DMS79 (cell line): ENCODE measurements at regions not wholly inside any gene's neighbourhood (a gene's known extent, or its start where the extent isn't known, plus 50 kb on each side); places are given as distances from the start of the nearest gene placed in this dataset.
"Not testable (repeated sequence)": the region's sequence is repeated elsewhere in the genome, so short reads cannot be mapped to it uniquely, and the experiment has no call there.

ENCODE experiments used
- DNase-seq: peaks from one replicate; lab custom pipeline; 2025; lab: John Stamatoyannopoulos, UW

DNA sequence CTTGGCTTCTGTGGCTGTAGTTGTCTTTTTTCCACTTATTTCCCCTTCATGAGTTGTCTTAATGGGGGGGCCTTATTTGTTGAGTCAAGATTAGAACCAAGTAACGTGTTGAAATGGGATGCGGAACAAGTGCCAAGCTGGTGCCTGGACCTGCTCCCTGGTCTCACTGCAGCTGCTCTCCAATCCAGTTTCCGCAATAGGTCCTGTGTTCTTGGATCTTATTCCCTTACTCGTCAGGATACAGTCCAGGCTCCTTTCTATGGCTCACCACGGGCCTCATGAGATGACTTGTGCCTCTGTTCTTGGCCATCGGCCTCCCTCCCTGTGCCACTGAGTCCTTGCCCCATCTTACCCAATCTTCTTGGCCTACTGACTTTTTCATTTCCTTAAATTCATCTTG is 159.6 kb upstream of the CADM1 start:
- peak; percentile 62 for DNase-seq

DNA sequence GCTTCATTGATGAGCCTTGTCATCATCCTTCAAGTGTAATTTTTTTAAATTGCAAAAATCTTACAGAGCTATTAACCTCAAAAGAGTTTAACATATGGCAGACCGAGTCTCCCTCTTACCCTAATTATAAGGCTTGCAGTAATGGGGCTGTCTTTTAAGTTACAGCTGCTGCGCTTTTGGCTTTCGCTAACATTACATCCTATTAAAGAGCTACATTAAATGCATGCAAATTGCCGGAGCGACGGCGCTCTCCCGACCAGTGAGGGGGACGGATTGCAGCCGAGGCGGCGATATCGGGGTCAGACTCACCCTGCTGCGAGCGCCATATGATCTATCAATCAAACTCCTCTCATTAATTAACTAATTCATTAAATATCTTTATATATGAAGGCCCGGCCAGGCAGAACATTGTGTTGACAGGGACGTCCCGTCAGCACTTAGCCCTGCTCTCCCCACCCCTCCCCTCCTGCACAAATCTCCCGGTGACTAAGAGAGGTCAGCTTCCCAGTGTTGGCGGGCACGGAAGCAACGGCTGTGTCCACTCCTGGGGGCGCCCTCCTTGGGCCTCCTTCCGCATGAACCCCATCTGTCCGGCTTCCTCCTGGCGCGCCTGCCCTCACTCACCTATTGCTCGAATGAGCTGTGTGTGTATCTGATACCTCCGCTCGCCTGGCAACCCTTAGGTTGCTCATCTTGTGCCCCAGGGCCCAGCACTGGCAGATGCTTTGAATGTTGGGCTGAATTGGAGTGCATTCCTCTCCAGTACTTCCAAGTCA is 156.0 kb upstream of the CADM1 start:
- peak; percentile 24 for DNase-seq

DNA sequence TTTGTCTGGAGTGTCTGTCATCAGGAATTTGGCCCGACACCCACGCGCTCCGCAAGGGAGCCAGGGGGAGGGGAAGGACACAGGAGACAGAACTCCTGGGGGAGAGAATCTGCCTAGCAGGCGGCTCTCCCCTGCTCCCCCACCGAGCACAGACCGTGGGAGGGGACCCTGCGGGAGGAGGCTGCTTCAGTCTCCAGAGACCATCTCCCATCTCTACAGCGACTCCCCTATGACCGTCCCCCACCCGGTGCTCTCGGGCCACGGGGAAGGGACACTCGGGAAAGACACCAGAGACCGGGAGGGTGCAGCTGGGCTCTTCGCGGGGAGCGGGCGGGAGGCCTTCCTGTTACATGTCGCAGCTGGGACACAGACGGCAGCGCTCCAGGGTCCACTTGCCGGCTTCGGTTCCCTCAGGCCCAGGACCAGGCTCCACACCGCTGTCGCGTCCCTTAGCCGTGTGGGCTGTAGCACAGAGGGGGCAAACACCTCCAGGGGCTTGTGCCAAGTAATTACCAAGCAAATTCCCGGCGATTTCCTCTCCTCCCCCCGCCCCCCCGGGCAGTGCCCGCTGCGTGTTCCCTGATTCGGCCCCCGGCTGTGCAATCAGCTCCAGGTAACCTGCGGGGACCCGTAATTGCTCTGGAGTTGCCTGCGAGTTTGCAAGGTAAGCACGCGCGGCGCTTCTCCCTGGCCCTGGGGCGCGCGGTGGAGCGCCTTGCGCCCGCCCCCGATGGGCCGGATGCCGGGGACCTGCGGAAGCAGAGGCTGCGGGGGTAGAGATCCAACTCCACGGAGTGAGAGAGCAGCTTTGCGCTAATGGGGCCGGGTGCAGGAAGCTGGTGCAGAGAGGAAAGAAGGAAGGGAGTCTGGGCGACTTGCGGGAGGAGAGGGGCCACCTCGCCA is 155.1 kb upstream of the CADM1 start:
- DNase-seq: peak; percentile 7

GRCh38 chr11:115657586-115657985 is 153.4 kb upstream of the CADM1 start:
- DNase-seq: no peak

GRCh38 chr11:115656669-115657068 is 152.5 kb upstream of the CADM1 start:
- no peak for DNase-seq

- no peak for DNase-seq
Measured at GRCh38 chr11:115656041-115656440, 151.8 kb upstream of the CADM1 start.

- DNase-seq: no peak
Measured at GRCh38 chr11:115654792-115655191, 150.6 kb upstream of the CADM1 start.

GRCh38 chr11:115653926-115654325 is 149.7 kb upstream of the CADM1 start:
- DNase-seq: no peak

- no peak for DNase-seq
Measured at GRCh38 chr11:115653076-115653475, 148.9 kb upstream of the CADM1 start.

- no peak for DNase-seq
Measured at GRCh38 chr11:115652496-115652895, 148.3 kb upstream of the CADM1 start.

DNA sequence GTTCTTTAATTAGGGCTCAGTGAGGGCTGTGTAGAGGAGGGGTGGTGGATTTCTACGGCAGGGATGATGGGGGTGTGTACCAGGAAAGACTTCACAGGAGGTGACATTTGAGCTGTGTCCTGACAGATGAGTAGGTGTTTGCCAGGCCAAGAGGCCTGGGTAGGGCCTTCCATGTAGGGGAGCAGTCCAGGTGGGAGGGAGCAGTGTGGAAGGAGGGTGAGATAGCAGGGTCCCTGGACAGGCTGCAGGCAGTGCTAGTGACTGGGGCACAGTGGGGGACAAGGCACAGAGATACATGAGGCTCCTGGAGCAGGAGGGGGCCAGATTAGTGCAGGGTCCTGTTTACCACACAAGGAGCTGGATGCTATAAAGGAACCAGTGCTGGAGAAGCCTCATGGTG is 147.9 kb upstream of the CADM1 start:
- DNase-seq: no peak

DNA sequence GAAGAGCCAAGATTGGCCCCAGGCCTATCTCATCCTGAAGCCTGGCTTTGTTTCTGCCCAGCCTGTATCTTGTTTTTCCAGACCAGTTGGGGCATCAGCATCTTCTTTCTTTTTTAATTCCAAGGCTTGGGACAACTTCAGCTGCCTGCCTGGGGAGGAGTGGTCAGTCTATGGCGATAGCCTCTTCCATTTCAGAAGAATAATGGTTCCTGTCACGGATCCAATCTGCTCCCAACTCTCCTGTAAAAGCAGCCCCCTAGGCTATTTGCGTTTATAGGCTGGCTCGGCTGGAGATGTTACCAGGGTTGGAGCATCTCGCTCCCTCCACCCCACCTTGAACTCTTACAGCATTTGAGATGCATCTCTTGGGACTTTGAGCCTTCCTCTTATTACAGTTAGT is 145.2 kb upstream of the CADM1 start:
- no peak for DNase-seq

DNA sequence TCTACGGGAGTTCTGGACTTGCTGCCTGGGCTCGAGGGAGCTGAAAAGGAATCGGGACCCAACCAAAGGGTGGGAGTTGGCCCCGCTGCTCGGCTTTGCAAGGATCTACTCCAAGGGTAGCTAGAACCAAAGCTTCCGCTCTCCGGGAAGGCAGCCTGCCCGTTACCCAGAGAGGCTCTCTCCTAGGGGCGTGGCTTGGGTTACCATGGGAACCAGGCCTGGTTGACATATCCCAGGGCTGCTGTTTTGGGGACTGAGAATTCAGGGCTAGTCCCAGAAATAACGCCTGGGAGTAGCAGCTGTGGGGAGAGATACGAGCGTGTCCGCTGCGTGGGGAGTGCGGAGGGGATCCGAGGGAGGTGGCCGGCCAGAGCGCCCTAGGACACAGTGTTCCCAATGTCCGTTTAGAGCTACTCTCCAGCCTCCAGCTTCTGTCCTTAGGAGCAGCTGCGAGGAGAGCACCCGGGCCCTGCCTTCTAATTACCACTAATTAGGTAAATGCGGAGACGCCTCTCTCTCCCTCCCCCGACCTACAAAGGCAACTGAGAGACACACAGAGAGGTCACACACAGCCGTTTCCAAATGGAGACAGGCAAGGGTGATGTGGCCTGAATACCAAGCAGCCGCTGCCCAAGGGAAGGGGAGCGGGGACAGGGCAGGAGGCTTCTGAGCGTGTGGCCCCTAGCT is 141.6 kb upstream of the CADM1 start:
- no peak for DNase-seq

- DNase-seq: no peak
Measured at GRCh38 chr11:115644856-115645255, 140.6 kb upstream of the CADM1 start.

DNA sequence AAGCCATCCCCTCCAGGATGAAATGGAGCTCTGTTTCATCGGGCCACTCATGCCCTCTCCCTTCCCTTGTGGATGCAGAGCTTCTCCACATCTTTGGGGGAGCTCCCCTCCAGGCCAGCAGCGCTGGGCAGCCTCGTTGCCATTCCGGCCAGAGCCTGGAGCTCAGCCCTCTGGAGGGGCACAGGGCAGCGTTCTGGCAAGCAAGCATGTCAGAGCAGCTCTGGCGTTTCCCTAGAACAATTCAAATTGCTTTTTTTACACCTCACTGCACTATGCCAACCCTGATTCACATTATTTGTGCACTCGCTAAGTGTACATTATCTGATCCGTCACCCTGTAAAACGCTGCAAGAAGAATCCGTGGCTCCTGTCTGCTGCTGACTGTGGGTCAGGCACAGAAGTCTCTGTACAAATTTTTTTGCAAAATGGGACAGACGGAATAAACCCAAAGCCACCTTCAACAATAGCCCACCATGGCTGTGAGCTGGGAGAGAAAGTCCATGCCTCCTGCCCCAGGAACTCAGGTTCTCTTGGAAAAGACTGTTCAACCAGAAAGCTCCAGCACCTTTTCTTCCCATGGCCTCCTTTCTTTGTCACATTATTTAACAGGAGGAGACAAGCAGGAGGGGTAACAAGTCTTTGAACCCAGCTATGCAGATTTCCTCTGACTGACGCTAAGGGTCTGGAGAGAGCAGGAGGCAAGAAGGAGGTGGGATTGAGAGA is 139.5 kb upstream of the CADM1 start:
- no peak for DNase-seq

DNA sequence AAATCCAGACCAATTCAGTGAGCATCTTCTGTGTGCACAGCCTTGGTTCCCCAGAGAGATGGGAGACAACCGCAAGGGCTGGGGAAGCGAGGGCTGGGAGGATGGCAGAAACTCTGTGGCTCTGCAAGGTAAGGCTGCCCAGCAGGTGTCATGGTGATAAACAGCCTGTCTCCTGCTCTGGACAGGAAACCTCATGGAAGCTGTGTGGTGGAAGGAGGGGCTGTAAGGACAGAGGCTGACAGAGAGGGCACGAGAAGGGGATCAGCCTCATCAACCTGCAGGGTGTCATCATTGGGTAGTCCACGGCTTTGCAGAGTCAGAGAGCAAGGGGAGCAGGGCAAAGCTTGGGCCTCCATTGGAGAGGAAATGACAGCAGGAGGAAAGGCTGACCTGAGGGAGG is 138.4 kb upstream of the CADM1 start:
- DNase-seq: no peak

DNA sequence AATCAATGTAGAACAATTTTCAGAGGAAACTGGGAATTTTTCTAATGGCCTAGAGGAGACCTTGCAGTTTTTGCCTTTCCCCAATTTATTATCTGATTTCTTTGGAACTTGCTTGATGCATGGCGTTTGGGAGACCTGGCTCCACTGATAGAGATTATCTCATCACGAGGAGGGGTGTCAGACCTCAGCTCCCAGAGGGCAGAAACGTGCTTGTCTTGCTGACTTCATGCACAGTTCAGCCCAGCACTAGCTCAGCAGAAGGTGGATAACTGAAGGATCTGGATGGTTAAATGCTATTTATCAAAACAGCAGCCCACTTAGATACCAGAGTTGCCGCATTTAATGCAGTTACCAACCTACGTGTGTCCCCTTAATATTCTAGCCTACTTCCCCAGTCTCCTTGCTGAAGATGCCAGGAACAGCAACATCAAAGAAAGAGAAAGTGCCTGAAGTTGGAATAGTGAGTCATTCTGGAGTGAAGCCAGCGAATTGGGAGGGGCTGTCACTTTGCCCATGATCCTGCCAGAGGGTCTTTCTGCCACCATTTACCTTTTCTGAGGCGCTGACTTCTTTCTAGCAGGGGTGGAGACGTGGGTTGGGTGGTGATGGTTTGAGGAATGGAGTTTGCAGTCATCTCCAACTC is 133.5 kb upstream of the CADM1 start:
- DNase-seq: no peak

DNA sequence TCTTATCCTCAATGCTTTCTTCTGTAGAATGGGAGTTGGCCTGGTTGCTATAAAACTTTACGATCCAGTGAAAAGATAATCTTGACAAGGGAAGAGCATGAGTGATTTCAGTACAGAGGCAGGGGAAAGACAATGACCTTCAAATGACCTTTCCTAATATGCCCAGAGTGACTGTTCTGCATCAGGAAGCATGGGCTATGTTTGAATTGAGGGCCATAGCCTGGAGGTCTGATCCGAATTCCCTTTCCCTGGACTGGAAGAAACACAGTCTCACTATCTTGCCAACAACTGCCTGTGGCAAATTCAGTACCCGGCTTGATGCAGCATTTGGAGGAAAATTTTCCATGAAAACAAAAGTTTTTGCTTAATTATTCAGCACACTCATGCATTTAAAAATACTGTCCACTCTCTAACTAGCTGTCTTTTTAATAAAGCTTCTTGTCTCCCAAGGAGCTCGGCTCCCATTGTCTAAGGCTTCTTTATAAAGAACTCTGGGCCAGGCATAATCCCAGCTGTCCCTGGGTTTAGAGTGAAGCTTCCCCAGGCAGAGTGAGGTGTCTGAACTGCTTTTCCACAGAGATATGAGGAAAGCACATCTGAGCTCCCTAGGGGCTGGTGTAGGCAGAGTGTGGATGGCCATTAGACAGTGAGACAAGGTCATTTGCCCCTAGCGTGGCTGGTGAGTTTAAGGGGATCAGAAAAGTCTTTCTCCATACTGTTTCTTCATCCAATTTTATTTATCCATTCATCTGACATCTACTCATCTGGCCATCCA is 132.7 kb upstream of the CADM1 start:
- DNase-seq: no peak

DNA sequence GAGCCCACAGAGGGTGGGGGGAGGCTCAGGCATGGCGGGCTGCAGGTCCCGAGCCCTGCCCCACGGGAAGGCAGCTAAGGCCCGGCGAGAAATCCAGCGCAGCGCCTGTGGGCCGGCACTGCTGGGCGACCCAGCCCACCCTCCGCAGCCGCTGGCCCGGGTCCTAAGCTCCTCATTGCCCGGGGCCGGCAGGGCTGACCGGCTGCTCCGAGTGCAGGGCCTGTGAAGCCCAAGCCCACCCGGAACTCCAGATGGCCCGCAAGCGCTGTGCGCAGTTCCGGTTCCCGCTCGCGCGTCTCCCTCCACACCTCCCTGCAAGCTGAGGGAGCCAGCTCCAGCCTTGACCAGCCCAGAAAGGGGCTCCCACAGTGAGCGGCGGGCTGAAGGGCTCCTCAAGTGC is 129.8 kb upstream of the CADM1 start:
- DNase-seq: not testable (repeated sequence)

GRCh38 chr11:115632061-115632460 is 127.8 kb upstream of the CADM1 start:
- no peak for DNase-seq

DNA sequence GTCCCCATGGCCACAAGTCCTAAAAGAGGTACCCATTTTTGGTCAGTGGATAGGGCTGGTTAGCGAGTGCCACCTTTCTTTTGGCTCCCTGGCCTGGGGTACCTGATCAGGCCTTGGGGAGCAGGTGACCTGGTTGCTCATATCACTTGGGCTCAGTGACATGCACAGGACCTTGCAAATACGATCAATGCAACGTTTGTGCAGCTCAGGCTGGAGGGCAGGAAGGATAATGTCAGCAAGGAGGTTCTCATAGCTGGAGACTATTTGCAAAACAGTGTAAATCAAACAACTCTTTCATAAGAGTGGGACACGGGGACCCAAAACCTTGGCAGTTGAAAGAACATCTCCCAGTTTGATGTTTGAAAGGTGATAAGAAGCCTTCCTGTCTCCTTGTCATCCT is 127.4 kb upstream of the CADM1 start:
- DNase-seq: no peak
